Mesodermal cell (in vitro differentiated cells): ENCODE measurements at regions not wholly inside any gene's neighbourhood (a gene's known extent, or its start where the extent isn't known, plus 50 kb on each side); places are given as distances from the start of the nearest gene placed in this dataset.
"Not testable (repeated sequence)": the region's sequence is repeated elsewhere in the genome, so short reads cannot be mapped to it uniquely, and the experiment has no call there.

ENCODE experiments used
- H3K27ac ChIP-seq: 2 replicates; pipeline ENCODE4 v1.7.0; 2013; ENCODE audit warnings: mild to moderate bottlenecking, low read depth, low read length, moderate library complexity; ENCODE audit not compliant: severe bottlenecking
- H3K36me3 ChIP-seq: 2 replicates; pipeline ENCODE4 v1.7.1; 2013; ENCODE audit warnings: mild to moderate bottlenecking, low read length, moderate library complexity; ENCODE audit not compliant: control insufficient read depth, insufficient read depth
- H3K4me1 ChIP-seq: one replicate; pipeline ENCODE4 v1.7.1; 2013; ENCODE audit warnings: mild to moderate bottlenecking, low read length; ENCODE audit not compliant: insufficient read depth, control insufficient read depth, poor library complexity, severe bottlenecking
- H3K4me3 ChIP-seq: 2 replicates; pipeline ENCODE4 v1.7.0; 2013; ENCODE audit warnings: low read length, control low read depth, mild to moderate bottlenecking; ENCODE audit not compliant: insufficient read depth, poor library complexity, severe bottlenecking; ENCODE audit errors: extremely low read depth
- H3K9me3 ChIP-seq: 2 replicates; pipeline ENCODE4 v1.7.1; 2013; ENCODE audit warnings: mild to moderate bottlenecking, low read length, moderate library complexity; ENCODE audit not compliant: control insufficient read depth
- WGBS, 2 experiments: methylation state at CpG; one replicate each; pipeline ENCODE4 v1.1.5; 2013; ENCODE audit warnings: missing lambda C conversion rate in 2 of 2; ENCODE audit not compliant: insufficient coverage in 2 of 2; 5-methylcytosine and 5-hydroxymethylcytosine counted together

- H3K4me3 ChIP-seq, result no peak overlapping the region
- H3K9me3 ChIP-seq, result no peaks in the 10 kb centered on the region
- no peaks in the 10 kb centered on the region for H3K4me1 ChIP-seq
- no peak overlapping the region for H3K27ac ChIP-seq
- no peaks in the 10 kb centered on the region for H3K36me3 ChIP-seq
Measured at GRCh38 chr13:31543190-31543589, 196.1 kb upstream of the RXFP2 start.

GRCh38 chr13:31545616-31546015 is 193.7 kb upstream of the RXFP2 start:
- no peak overlapping the region for H3K4me3 ChIP-seq
- no peaks in the 10 kb centered on the region for H3K4me1 ChIP-seq
- no peaks in the 10 kb centered on the region for H3K36me3 ChIP-seq
- no peak overlapping the region for H3K27ac ChIP-seq
- 92% methylated on average over 2 of the region's 3 CpGs; no CpG with 5 or more reads in 1 of the 2 experiments for WGBS, 2 experiments
- H3K9me3 ChIP-seq, result no peaks in the 10 kb centered on the region

GRCh38 chr13:31556376-31556775 is 182.9 kb upstream of the RXFP2 start:
- WGBS, 2 experiments, result 88 to 91% methylated on average over 4 to 5 of the region's 5 CpGs
- Histone ChIP-seq H3K36me3 (no peaks in the 10 kb centered on the region), H3K27ac (no peak overlapping the region), H3K4me3 (no peak overlapping the region), H3K9me3 (no peaks in the 10 kb centered on the region), H3K4me1 (no peaks in the 10 kb centered on the region)

- not testable (repeated sequence) for H3K36me3 ChIP-seq, H3K4me3 ChIP-seq, H3K9me3 ChIP-seq, H3K4me1 ChIP-seq, H3K27ac ChIP-seq
- WGBS, 2 experiments, result 82 to 92% methylated on average over 8 of the region's 9 CpGs
Measured at GRCh38 chr13:31584221-31584620, 155.1 kb upstream of the RXFP2 start.

- no peak overlapping the region for H3K27ac ChIP-seq
- WGBS, 2 experiments, result 92 to 100% methylated on average over 2 of the region's 3 CpGs
Measured at GRCh38 chr13:31587698-31588266, 151.5 kb upstream of the RXFP2 start.

GRCh38 chr13:31588316-31588715 is 151.0 kb upstream of the RXFP2 start:
- H3K4me3 ChIP-seq, result no peak overlapping the region
- no peaks in the 10 kb centered on the region for H3K36me3 ChIP-seq
- WGBS, 2 experiments, result 75 to 92% methylated on average over 2 of the region's 3 CpGs
- H3K9me3 ChIP-seq, result peaks cover 4% of the 10 kb centered on the region
- no peak overlapping the region for H3K27ac ChIP-seq
- no peaks in the 10 kb centered on the region for H3K4me1 ChIP-seq

More at GRCh38 chr13:31587698-31588266, 151.5 kb upstream of the RXFP2 start:
- H3K36me3 ChIP-seq, result no peaks in the 10 kb centered on the region
- H3K9me3 ChIP-seq, result peaks cover 4% of the 10 kb centered on the region
- no peaks in the 10 kb centered on the region for H3K4me1 ChIP-seq
- H3K4me3 ChIP-seq, result no peak overlapping the region

GRCh38 chr13:31588893-31589292 is 150.4 kb upstream of the RXFP2 start:
- H3K36me3 ChIP-seq, result no peaks in the 10 kb centered on the region
- no peaks in the 10 kb centered on the region for H3K4me1 ChIP-seq
- peaks cover 4% of the 10 kb centered on the region for H3K9me3 ChIP-seq
- WGBS, 2 experiments, result 75 to 83% methylated on average over 1 of the region's 1 CpG
- H3K4me3 ChIP-seq, result no peak overlapping the region
- H3K27ac ChIP-seq, result no peak overlapping the region

- H3K4me1 ChIP-seq, result no peaks in the 10 kb centered on the region
- no peak overlapping the region for H3K4me3 ChIP-seq
- no peaks in the 10 kb centered on the region for H3K9me3 ChIP-seq
- H3K27ac ChIP-seq, result no peak overlapping the region
- H3K36me3 ChIP-seq, result no peaks in the 10 kb centered on the region
- WGBS, 2 experiments, result 26 to 58% methylated on average over 3 to 4 of the region's 4 CpGs
Measured at GRCh38 chr13:31591642-31592233, 147.6 kb upstream of the RXFP2 start.

GRCh38 chr13:31594056-31594455 is 145.3 kb upstream of the RXFP2 start:
- H3K9me3 ChIP-seq, result no peaks in the 10 kb centered on the region
- WGBS, 2 experiments, result 86 to 92% methylated on average over 5 of the region's 5 CpGs
- no peak overlapping the region for H3K27ac ChIP-seq
- no peaks in the 10 kb centered on the region for H3K36me3 ChIP-seq
- H3K4me3 ChIP-seq, result no peak overlapping the region
- no peaks in the 10 kb centered on the region for H3K4me1 ChIP-seq

GRCh38 chr13:31595563-31595962 is 143.8 kb upstream of the RXFP2 start:
- H3K4me1 ChIP-seq, result no peaks in the 10 kb centered on the region
- WGBS, 2 experiments, result 95 to 100% methylated on average over 2 of the region's 2 CpGs
- no peaks in the 10 kb centered on the region for H3K36me3 ChIP-seq
- no peak overlapping the region for H3K27ac ChIP-seq
- no peak overlapping the region for H3K4me3 ChIP-seq
- no peaks in the 10 kb centered on the region for H3K9me3 ChIP-seq

GRCh38 chr13:31598990-31599389 is 140.3 kb upstream of the RXFP2 start:
- no peaks in the 10 kb centered on the region for H3K9me3 ChIP-seq
- H3K4me3 ChIP-seq, result no peak overlapping the region
- H3K27ac ChIP-seq, result no peak overlapping the region
- WGBS, 2 experiments, result 80 to 81% methylated on average over 2 of the region's 3 CpGs
- no peaks in the 10 kb centered on the region for H3K36me3 ChIP-seq
- no peaks in the 10 kb centered on the region for H3K4me1 ChIP-seq
